Heart left ventricle (tissue), 16 donors: ENCODE measurements at regions not wholly inside any gene's neighbourhood (a gene's known extent, or its start where the extent isn't known, plus 50 kb on each side); places are given as distances from the start of the nearest gene placed in this dataset.
A peak's percentile ranks its signal among the peaks of the same experiment; 100 is the strongest.

ENCODE experiments used
- ATAC-seq, 4 donors: fragments of 200-7000 bp; cut with Tn5 transposase; one replicate each; pipeline ENCODE4 v1.9.1; 2020 to 2022; ENCODE audit warnings: moderate library complexity in 4 of 4, mild to moderate bottlenecking in 3 of 4, moderate number of reproducible peaks in 1 of 4
- DNase-seq, 5 donors: peaks; one replicate each; pipeline ENCODE4 v3.0.0-alpha.2; 2020
- H3K27ac ChIP-seq, 12 donors: fragments of 200-600 bp; sonication (generic) in 4 of 12; one replicate each; pipeline versions ENCODE4 v1.5.0 to v1.8.0; 2016 to 2022; ENCODE audit warnings: mild to moderate bottlenecking in 2 of 12
- H3K27me3 ChIP-seq, 9 donors: fragments of 200-600 bp; sonication (generic) in 2 of 9; one replicate each; pipeline versions ENCODE4 v1.5.1 to v1.8.0; 2016 to 2022; ENCODE audit warnings: mild to moderate bottlenecking in 3 of 9
- H3K36me3 ChIP-seq, 9 donors: fragments of 200-600 bp; sonication (generic) in 2 of 9; one replicate each; pipeline versions ENCODE4 v1.5.0 to v1.8.0; 2018 to 2022; ENCODE audit warnings: mild to moderate bottlenecking in 2 of 9
- H3K4me1 ChIP-seq, 12 donors: fragments of 200-600 bp; sonication (generic) in 4 of 12; one replicate each; pipeline versions ENCODE4 v1.5.0 to v1.8.0; 2016 to 2022; ENCODE audit warnings: mild to moderate bottlenecking in 3 of 12
- H3K4me3 ChIP-seq, 12 donors: fragments of 200-600 bp; sonication (generic) in 4 of 12; one replicate each; pipeline versions ENCODE4 v1.5.0 to v1.8.0; 2017 to 2022; ENCODE audit warnings: mild to moderate bottlenecking in 9 of 12, moderate library complexity in 4 of 12
- H3K9me3 ChIP-seq, 12 donors: fragments of 200-600 bp; sonication (generic) in 4 of 12; one replicate each; pipeline versions ENCODE4 v1.5.0 to v1.8.0; 2016 to 2022; ENCODE audit warnings: mild to moderate bottlenecking in 1 of 12
- CTCF ChIP-seq, 12 donors: fragments of 200-600 bp; sonication (generic) in 4 of 12; IDR thresholded peaks; one replicate each; pipeline versions ENCODE4 v1.5.0 to v1.8.0; 2018 to 2022; ENCODE audit warnings: antibody characterized with exemption in 12 of 12, mild to moderate bottlenecking in 5 of 12
- POLR2A ChIP-seq, 2 donors: fragments of 450-650 bp; IDR thresholded peaks; one replicate each; pipeline ENCODE4 v1.6.1; 2017; ENCODE audit warnings: antibody characterized with exemption in 2 of 2, mild to moderate bottlenecking in 2 of 2, moderate library complexity in 2 of 2
- WGBS, 4 donors: extraction: QIAGEN DNeasy Blood & Tissue Kit in 2 of 4; methylation state at CpG; one replicate each; pipeline versions ENCODE4 v1.1.5 to v1.1.7; 2013 to 2018; 5-methylcytosine and 5-hydroxymethylcytosine counted together
- intact Hi-C, 10 donors: fragments of 100-400 bp; cut with DNase I; formaldehyde crosslinking; loops; one replicate each; pipeline versions ENCODE4 v1.11.1 to v1.14.2; 2022
- donor health status: ischemic (EF 13 %, LVEDD 7.1; RV severe dilation, severe dysfunction).
- donor health status: healthy with polysubstance abuse.
- donor health status: DM: no; HTN: yes; CAD: no.
- donor health status: DM: no; HTN: no; CAD: no.
- donor health status: ischemic (EF 25% LVEDD 6.9; RV normal size, moderate dysfunction).
- donor health status: ischemic (EF 25% LVEDD 5.7; RV mildly dilated, moderate dysfunction).
- donor health status: healthy.
- donor health status: DM: yes; HTN: yes; CAD: no.
- donor health status: ischemic (EF 35%, LVEDD 5.7; RV mildly dilated, moderate dysfunction).
- donor health status: nonischemic (EF 11% LVEDD 7.7; RV severe dilation, severe dysfunction).
- donor health status: DM: yes; HTN: yes; CAD: no.
- donor health status: PGD.
- donor health status: ischemic (EF 29% LVEDD 5.4; RV normal size, mild dysfunction).
- donor health status: nonischemic (EF 23%, LVEDD 6.1; RV moderate dilation, normal function).

DNA sequence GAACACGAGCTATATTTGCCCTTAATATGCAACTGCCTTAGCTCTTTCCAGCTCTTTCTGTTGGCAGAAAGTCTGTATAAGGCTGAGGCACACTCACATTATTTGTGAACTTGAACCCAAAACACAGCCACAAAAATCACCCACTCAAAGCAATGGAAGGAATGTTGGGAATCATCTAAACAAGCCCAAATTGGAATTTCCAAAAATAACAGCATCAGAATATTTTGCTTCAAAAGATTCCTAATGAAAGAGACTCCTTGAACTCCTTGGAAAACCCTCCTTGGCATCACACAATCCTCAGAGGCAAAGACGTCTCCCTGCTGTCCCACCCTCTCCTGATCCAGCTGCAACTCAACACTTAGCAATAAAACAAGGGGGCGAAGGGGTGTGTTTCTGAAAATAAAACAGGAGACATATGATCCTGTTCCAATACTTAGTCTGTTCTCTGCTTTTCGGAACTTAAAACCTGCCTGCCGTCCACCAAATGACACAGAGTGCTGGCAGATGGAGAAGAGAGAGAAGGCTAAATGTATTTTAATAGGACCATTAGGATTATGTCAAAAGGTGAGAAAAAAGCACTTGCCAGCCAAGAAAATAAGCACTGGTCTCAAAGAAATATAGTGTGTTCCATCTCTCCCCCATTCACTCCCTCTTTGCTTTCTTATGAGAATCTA is 320.7 kb upstream of the JARID2 start:
- intact Hi-C loops: no loop called here
- H3K9me3 ChIP-seq: no peaks in the 10 kb centered on the region
- H3K27ac ChIP-seq: no peak overlapping the region
- H3K27me3 ChIP-seq: no peaks in the 10 kb centered on the region
- WGBS, 4 donors: 62 to 76% (median 69%) methylated on average over 5 of the region's 5 CpGs
- no peak overlapping the region for H3K4me3 ChIP-seq
- H3K4me1 ChIP-seq: peaks cover 0 to 57% (median 10%) of the 10 kb centered on the region in 12 donors
- no peaks in the 10 kb centered on the region for H3K36me3 ChIP-seq
- ATAC-seq (no peak), DNase-seq (no peak)
- TF ChIP-seq POLR2A (IDR thresholded peaks at IDR 0.05) (no peak), CTCF (IDR thresholded peaks at IDR 0.05) (no peak)

GRCh38 chr6:14925699-14926026 is 320.2 kb upstream of the JARID2 start:
- H3K27ac ChIP-seq: no peak overlapping the region
- ATAC-seq (no peak), DNase-seq (no peak)
- intact Hi-C loops: no loop called here
- H3K9me3 ChIP-seq: no peaks in the 10 kb centered on the region
- H3K4me3 ChIP-seq: no peak overlapping the region
- H3K4me1 ChIP-seq: peaks cover 0 to 52% (median 10%) of the 10 kb centered on the region in 12 donors
- H3K27me3 ChIP-seq: no peaks in the 10 kb centered on the region
- no peak for TF ChIP-seq POLR2A (IDR thresholded peaks at IDR 0.05)
- TF ChIP-seq CTCF (IDR thresholded peaks at IDR 0.05): no peak
- H3K36me3 ChIP-seq: no peaks in the 10 kb centered on the region
- WGBS, 4 donors: 52 to 64% (median 58%) methylated on average over 3 of the region's 3 CpGs

- Histone ChIP-seq H3K4me3 (no peak overlapping the region), H3K36me3 (no peaks in the 10 kb centered on the region), H3K27me3 (no peaks in the 10 kb centered on the region), H3K4me1 (peaks cover 0 to 41% (median 6%) of the 10 kb centered on the region in 12 donors), H3K27ac (no peak overlapping the region), H3K9me3 (no peaks in the 10 kb centered on the region)
- intact Hi-C loops: no loop called here
- 86 to 99% (median 94%) methylated on average over 7 of the region's 7 CpGs for WGBS, 4 donors
- ATAC-seq (peak; percentile 50 to 77 (median 62)), DNase-seq (no peak)
- TF ChIP-seq CTCF (IDR thresholded peaks at IDR 0.05) (no peak), POLR2A (IDR thresholded peaks at IDR 0.05) (no peak)
These were observed 318.5 kb upstream of the JARID2 start for GRCh38 chr6:14927398-14927797.

GRCh38 chr6:14929291-14929690 is 316.6 kb upstream of the JARID2 start:
- no peak for TF ChIP-seq POLR2A (IDR thresholded peaks at IDR 0.05)
- no peak for TF ChIP-seq CTCF (IDR thresholded peaks at IDR 0.05)
- H3K27ac ChIP-seq: peak overlapping the region in 1 of 12 donors; percentile 5
- intact Hi-C loops: no loop called here
- H3K36me3 ChIP-seq: no peaks in the 10 kb centered on the region
- WGBS, 4 donors: 83 to 94% (median 91%) methylated on average over 3 of the region's 3 CpGs
- no peaks in the 10 kb centered on the region for H3K27me3 ChIP-seq
- peaks cover 0 to 32% (median 9%) of the 10 kb centered on the region in 12 donors for H3K4me1 ChIP-seq
- DNase-seq (no peak), ATAC-seq (no peak)
- H3K4me3 ChIP-seq: no peak overlapping the region
- no peaks in the 10 kb centered on the region for H3K9me3 ChIP-seq
